K562 (cell line): ENCODE measurements at regions not wholly inside any gene's neighbourhood (a gene's known extent, or its start where the extent isn't known, plus 50 kb on each side); places are given as distances from the start of the nearest gene placed in this dataset.
A peak's percentile ranks its signal among the peaks of the same experiment; 100 is the strongest.

Experiments
- ATAC-seq: fragments of 200-7000 bp; cut with Tn5 transposase; 3 replicates; pipeline ENCODE4 v1.9.1; 2020; ENCODE audit warnings: moderate library complexity
- BruUV-seq: library from RNA; stranded (reverse); fragments of 400-500 nt; replicated peaks from 2 replicates; lab custom pipeline; 2021; lab: Mats Ljungman, UMichigan
- CTCF ChIA-PET: fragments of 300-600 bp; formaldehyde crosslinking; extraction: SDS; loops from one replicate; lab custom pipeline; 2021; ENCODE audit warnings: low intra/inter-chr PET ratio; lab: Yijun Ruan, JAX
- POLR2A ChIA-PET: fragments of 300-600, 350-650 bp; sonication (Branson Sonifier 250); formaldehyde crosslinking; extraction: SDS; loops from one replicate; lab custom pipeline; 2021; ENCODE audit warnings: antibody characterized with exemption, inconsistent platforms; lab: Yijun Ruan, JAX
- DNase-seq, 4 experiments: peaks; one replicate each; pipeline versions ENCODE4 v3.0.0 to v3.0.0-alpha.2; 2011 to 2018; ENCODE audit warnings: low spot score in 3 of 4, mixed read lengths in 3 of 4; ENCODE audit errors: extremely low read depth in 1 of 4
- FAIRE-seq: peaks from 2 replicates; lab custom pipeline; 2011; peaks lifted over from hg19 to GRCh38; lab: Jason Lieb, UNC
- H2AFZ ChIP-seq: 2 replicates; pipeline ENCODE4 v1.6.0; 2011; ENCODE audit warnings: low read depth, low read length, control low read depth, inconsistent platforms
- H3K27ac ChIP-seq: fragments of 200-600 bp; 3 replicates; pipeline ENCODE4 v1.8.0; 2011; ENCODE audit warnings: low read depth, mild to moderate bottlenecking, control low read depth, inconsistent platforms, low read length, moderate library complexity, mixed read lengths; ENCODE audit errors: extremely low read depth
- H3K27me3 ChIP-seq, 2 experiments: fragments of 300-600 bp in 1 of 2; 2 replicates in 1 of 2; 3 replicates in 1 of 2; pipeline versions ENCODE4 v1.6.0 to v1.8.0; 2011; ENCODE audit warnings: inconsistent platforms in 2 of 2, low read length in 2 of 2, mild to moderate bottlenecking in 1 of 2, mixed read lengths in 1 of 2, moderate library complexity in 1 of 2; ENCODE audit not compliant: control insufficient read depth in 2 of 2, insufficient read depth in 2 of 2
- H3K36me3 ChIP-seq: fragments of 300-600 bp; 3 replicates; pipeline ENCODE4 v1.8.0; 2011; ENCODE audit warnings: mild to moderate bottlenecking, low read length, inconsistent platforms; ENCODE audit not compliant: control insufficient read depth, insufficient read depth
- H3K4me1 ChIP-seq, 2 experiments: fragments of 200-600 bp in 1 of 2; replicated peaks in 1 of 2; 2 replicates in 1 of 2; 3 replicates in 1 of 2; pipeline versions ENCODE4 v1.5.1 to v1.8.0; 2011; ENCODE audit warnings: inconsistent platforms in 2 of 2, low read length in 2 of 2, mild to moderate bottlenecking in 1 of 2, mixed read lengths in 1 of 2, moderate library complexity in 1 of 2; ENCODE audit not compliant: control insufficient read depth in 2 of 2, insufficient read depth in 2 of 2
- H3K4me2 ChIP-seq: 2 replicates; pipeline ENCODE4 v1.6.1; 2011; ENCODE audit warnings: low read length, control low read depth, inconsistent platforms, mixed read lengths; ENCODE audit not compliant: insufficient read depth
- H3K4me3 ChIP-seq: fragments of 200-600 bp; sonication (generic), shearing (Covaris generic); 2 replicates; pipeline ENCODE4 v1.5.1; 2016; ENCODE audit warnings: control low read depth, inconsistent platforms
- H3K79me2 ChIP-seq: fragments of 200-600 bp; 3 replicates; pipeline ENCODE4 v1.8.0; 2011; ENCODE audit warnings: low read length, inconsistent platforms; ENCODE audit not compliant: control insufficient read depth, insufficient read depth
- H3K9ac ChIP-seq, 2 experiments: 2 replicates each; pipeline versions ENCODE4 v1.6.0 to v1.6.1; 2011; ENCODE audit warnings: low read depth in 2 of 2, low read length in 2 of 2, control low read depth in 1 of 2, inconsistent platforms in 1 of 2, mild to moderate bottlenecking in 1 of 2, mixed read lengths in 1 of 2; ENCODE audit not compliant: insufficient read depth in 1 of 2
- H3K9me1 ChIP-seq: one replicate; pipeline ENCODE4 v1.6.0; 2011; ENCODE audit warnings: inconsistent platforms, mild to moderate bottlenecking, low read length, moderate library complexity; ENCODE audit not compliant: control insufficient read depth, insufficient read depth
- H3K9me3 ChIP-seq: replicated peaks from 2 replicates; pipeline ENCODE4 v1.5.1; 2011; ENCODE audit warnings: low read depth, low read length, inconsistent platforms; ENCODE audit not compliant: control insufficient read depth, insufficient read depth
- H4K20me1 ChIP-seq: replicated peaks from 2 replicates; pipeline ENCODE4 v1.6.1; 2011; ENCODE audit warnings: low read length, inconsistent platforms, mixed read lengths; ENCODE audit not compliant: control insufficient read depth, insufficient read depth
- ARHGAP35 ChIP-seq: fragments of 450-650 bp; IDR thresholded peaks from 2 replicates; pipeline ENCODE4 v1.6.1; 2018; ENCODE audit not compliant: partially characterized antibody
- CCAR2 ChIP-seq: fragments of 200-400 bp; formaldehyde crosslinking; IDR thresholded peaks from 2 replicates; pipeline ENCODE4 v1.6.1; 2017; ENCODE audit warnings: mild to moderate bottlenecking, low read depth, low read length
- ELF1 ChIP-seq: fragments of 200-800 bp; sonication (Bioruptor generic); IDR thresholded peaks from 2 replicates; pipeline ENCODE4 v1.6.1; 2016; ENCODE audit warnings: missing genetic modification characterization, missing compliant biosample characterization
- GATAD2B ChIP-seq: fragments of 450-650 bp; IDR thresholded peaks from 2 replicates; pipeline ENCODE4 v1.6.1; 2017; ENCODE audit warnings: mild to moderate bottlenecking, borderline replicate concordance
- PURB ChIP-seq: sonication (generic); formaldehyde crosslinking; IDR thresholded peaks from 2 replicates; pipeline ENCODE4 v1.9.0; 2021; ENCODE audit warnings: low read depth, mild to moderate bottlenecking, missing genetic modification reagents
- TCF7L2 ChIP-seq: fragments of 150-350 bp; IDR thresholded peaks from 2 replicates; pipeline ENCODE4 v1.6.1; 2016; ENCODE audit warnings: low read depth, mild to moderate bottlenecking, low read length, moderate library complexity
- ZNF583 ChIP-seq: fragments of 250-450 bp; sonication (Bioruptor Pico); IDR thresholded peaks from 2 replicates; pipeline ENCODE4 v1.4.0; 2020
- WGBS: fragments of 100-300 bp; shearing (Covaris generic); methylation state at CpG from one replicate; pipeline ENCODE4 v1.1.6; 2016; ENCODE audit warnings: low coverage, mixed read lengths; ENCODE audit not compliant: insufficient coverage; ENCODE audit errors: missing lambda C conversion rate; 5-methylcytosine and 5-hydroxymethylcytosine counted together
- in situ Hi-C: fragments of 300-500 bp; cut with MboI; formaldehyde crosslinking; loops from 4 replicates; pipeline ENCODE4 v1.15.0; 2018; ENCODE audit warnings: inconsistent platforms, mixed read lengths
- intact Hi-C: fragments of 100-400 bp; cut with micrococcal nuclease; formaldehyde crosslinking; loops from 2 replicates; pipeline ENCODE4 v1.14.2; 2022
- TF ChIP-seq, protein P1 (sequence below): fragments of 450-650 bp; formaldehyde crosslinking; IDR thresholded peaks from 2 replicates; pipeline ENCODE4 v1.4.0; 2020; ENCODE audit warnings: mild to moderate bottlenecking, mixed read lengths
- TF ChIP-seq, protein P2 (sequence below): sonication (generic); formaldehyde crosslinking; IDR thresholded peaks from 2 replicates; pipeline ENCODE4 v1.8.1; 2023; ENCODE audit warnings: mild to moderate bottlenecking, missing genetic modification reagents
- TF ChIP-seq, protein P3 (sequence below): fragments of 450-650 bp; formaldehyde crosslinking; IDR thresholded peaks from 2 replicates; pipeline ENCODE4 v1.4.0; 2022; ENCODE audit warnings: missing genetic modification characterization
- TF ChIP-seq, protein P4 (sequence below): fragments of 450-650 bp; IDR thresholded peaks from 2 replicates; pipeline ENCODE4 v1.6.1; 2017; ENCODE audit warnings: mild to moderate bottlenecking, moderate library complexity
- TF ChIP-seq, protein P5 (sequence below): sonication (generic); formaldehyde crosslinking; IDR thresholded peaks from 2 replicates; pipeline ENCODE4 v1.8.1; 2022; ENCODE audit warnings: missing genetic modification reagents
- TF ChIP-seq, protein P6 (sequence below): sonication (generic); formaldehyde crosslinking; IDR thresholded peaks from 2 replicates; pipeline ENCODE4 v1.8.1; 2022; ENCODE audit warnings: missing genetic modification reagents

DNA sequence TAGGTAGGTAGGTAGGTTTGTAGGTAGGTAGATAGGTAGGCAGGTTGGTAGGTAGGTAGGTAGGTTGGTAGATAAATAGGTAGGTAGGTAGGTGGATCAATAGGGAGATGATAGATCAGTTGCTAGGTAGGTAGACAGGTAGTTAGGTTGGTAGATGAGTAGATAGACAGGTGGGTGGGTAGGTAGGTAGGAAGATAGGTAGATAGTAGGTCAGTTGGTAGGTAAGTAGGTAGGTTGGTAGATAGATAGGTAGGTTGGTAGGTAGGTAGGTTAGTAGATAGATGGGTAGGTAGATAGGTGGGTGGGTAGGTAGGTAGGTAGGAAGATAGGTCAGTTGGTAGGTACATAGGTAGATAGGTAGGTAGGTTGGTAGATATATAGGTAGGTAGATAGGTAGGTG lies 72.0 kb upstream of the PDE10A start (continued):
- TF ChIP-seq, protein P1, sequence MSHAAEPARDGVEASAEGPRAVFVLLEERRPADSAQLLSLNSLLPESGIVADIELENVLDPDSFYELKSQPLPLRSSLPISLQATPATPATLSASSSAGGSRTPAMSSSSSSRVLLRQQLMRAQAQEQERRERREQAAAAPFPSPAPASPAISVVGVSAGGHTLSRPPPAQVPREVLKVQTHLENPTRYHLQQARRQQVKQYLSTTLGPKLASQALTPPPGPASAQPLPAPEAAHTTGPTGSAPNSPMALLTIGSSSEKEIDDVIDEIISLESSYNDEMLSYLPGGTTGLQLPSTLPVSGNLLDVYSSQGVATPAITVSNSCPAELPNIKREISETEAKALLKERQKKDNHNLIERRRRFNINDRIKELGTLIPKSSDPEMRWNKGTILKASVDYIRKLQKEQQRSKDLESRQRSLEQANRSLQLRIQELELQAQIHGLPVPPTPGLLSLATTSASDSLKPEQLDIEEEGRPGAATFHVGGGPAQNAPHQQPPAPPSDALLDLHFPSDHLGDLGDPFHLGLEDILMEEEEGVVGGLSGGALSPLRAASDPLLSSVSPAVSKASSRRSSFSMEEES (CRISPR knock-in tag), result no peak
- TF ChIP-seq, protein P2, sequence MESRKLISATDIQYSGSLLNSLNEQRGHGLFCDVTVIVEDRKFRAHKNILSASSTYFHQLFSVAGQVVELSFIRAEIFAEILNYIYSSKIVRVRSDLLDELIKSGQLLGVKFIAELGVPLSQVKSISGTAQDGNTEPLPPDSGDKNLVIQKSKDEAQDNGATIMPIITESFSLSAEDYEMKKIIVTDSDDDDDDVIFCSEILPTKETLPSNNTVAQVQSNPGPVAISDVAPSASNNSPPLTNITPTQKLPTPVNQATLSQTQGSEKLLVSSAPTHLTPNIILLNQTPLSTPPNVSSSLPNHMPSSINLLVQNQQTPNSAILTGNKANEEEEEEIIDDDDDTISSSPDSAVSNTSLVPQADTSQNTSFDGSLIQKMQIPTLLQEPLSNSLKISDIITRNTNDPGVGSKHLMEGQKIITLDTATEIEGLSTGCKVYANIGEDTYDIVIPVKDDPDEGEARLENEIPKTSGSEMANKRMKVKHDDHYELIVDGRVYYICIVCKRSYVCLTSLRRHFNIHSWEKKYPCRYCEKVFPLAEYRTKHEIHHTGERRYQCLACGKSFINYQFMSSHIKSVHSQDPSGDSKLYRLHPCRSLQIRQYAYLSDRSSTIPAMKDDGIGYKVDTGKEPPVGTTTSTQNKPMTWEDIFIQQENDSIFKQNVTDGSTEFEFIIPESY (CRISPR knock-in tag), result no peak
- TF ChIP-seq, protein P3, sequence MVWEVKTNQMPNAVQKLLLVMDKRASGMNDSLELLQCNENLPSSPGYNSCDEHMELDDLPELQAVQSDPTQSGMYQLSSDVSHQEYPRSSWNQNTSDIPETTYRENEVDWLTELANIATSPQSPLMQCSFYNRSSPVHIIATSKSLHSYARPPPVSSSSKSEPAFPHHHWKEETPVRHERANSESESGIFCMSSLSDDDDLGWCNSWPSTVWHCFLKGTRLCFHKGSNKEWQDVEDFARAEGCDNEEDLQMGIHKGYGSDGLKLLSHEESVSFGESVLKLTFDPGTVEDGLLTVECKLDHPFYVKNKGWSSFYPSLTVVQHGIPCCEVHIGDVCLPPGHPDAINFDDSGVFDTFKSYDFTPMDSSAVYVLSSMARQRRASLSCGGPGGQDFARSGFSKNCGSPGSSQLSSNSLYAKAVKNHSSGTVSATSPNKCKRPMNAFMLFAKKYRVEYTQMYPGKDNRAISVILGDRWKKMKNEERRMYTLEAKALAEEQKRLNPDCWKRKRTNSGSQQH, result peak; percentile 72
- no peak for TF ChIP-seq CCAR2
- TF ChIP-seq PURB (CRISPR knock-in tag), result no peak
- no peak for TF ChIP-seq TCF7L2
- no peak for TF ChIP-seq ARHGAP35

DNA sequence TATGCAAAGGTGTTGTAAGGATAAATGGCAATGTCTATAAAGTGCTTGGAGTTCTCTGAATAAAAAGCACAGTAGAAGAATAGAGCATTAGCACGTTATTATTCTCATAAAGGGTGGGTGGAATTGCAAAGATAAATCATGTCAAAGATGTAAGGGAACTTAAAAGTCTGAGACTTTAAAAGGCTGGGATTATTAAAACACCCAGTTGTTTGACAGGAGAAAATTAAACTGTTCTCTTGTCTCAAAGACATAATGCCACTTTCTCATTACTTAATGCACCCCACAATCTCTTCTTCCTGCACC lies 70.4 kb upstream of the PDE10A start:
- H3K4me2 ChIP-seq, result no peak overlapping the region
- H3K27me3 ChIP-seq, result peaks cover 0 to 11% of the 10 kb centered on the region in 2 experiments; a peak in 1 of 5 replicates
- no peaks in the 10 kb centered on the region for H4K20me1 ChIP-seq
- no peaks in the 10 kb centered on the region for H3K79me2 ChIP-seq
- no peaks in the 10 kb centered on the region for H3K9me3 ChIP-seq
- intact Hi-C loops (no loop called here), in situ Hi-C loops (no loop called here)
- H3K9me1 ChIP-seq, result no peaks in the 10 kb centered on the region
- CTCF ChIA-PET, result no interaction called here
- no peak overlapping the region for H3K27ac ChIP-seq
- WGBS, result 0% methylated on average over 1 of the region's 1 CpG
- no peak overlapping the region for H3K4me3 ChIP-seq
- H3K4me1 ChIP-seq, result no peaks in the 10 kb centered on the region
- no peak overlapping the region for H2AFZ ChIP-seq
- POLR2A ChIA-PET, result no interaction called here
- DNase-seq (no peak), FAIRE-seq (no peak), ATAC-seq (no peak)
- H3K9ac ChIP-seq, result no peak overlapping the region
- no peaks in the 10 kb centered on the region for H3K36me3 ChIP-seq
- no TSS peak for BruUV-seq
- TF ChIP-seq ZNF583 (CRISPR knock-in tag) (no peak), GATAD2B (no peak), ELF1 (tag) (no peak)
- TF ChIP-seq, protein P4, sequence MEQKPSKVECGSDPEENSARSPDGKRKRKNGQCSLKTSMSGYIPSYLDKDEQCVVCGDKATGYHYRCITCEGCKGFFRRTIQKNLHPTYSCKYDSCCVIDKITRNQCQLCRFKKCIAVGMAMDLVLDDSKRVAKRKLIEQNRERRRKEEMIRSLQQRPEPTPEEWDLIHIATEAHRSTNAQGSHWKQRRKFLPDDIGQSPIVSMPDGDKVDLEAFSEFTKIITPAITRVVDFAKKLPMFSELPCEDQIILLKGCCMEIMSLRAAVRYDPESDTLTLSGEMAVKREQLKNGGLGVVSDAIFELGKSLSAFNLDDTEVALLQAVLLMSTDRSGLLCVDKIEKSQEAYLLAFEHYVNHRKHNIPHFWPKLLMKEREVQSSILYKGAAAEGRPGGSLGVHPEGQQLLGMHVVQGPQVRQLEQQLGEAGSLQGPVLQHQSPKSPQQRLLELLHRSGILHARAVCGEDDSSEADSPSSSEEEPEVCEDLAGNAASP, result no peak
- TF ChIP-seq, protein P5, sequence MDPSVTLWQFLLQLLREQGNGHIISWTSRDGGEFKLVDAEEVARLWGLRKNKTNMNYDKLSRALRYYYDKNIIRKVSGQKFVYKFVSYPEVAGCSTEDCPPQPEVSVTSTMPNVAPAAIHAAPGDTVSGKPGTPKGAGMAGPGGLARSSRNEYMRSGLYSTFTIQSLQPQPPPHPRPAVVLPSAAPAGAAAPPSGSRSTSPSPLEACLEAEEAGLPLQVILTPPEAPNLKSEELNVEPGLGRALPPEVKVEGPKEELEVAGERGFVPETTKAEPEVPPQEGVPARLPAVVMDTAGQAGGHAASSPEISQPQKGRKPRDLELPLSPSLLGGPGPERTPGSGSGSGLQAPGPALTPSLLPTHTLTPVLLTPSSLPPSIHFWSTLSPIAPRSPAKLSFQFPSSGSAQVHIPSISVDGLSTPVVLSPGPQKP (CRISPR knock-in tag), result no peak
- TF ChIP-seq, protein P6, sequence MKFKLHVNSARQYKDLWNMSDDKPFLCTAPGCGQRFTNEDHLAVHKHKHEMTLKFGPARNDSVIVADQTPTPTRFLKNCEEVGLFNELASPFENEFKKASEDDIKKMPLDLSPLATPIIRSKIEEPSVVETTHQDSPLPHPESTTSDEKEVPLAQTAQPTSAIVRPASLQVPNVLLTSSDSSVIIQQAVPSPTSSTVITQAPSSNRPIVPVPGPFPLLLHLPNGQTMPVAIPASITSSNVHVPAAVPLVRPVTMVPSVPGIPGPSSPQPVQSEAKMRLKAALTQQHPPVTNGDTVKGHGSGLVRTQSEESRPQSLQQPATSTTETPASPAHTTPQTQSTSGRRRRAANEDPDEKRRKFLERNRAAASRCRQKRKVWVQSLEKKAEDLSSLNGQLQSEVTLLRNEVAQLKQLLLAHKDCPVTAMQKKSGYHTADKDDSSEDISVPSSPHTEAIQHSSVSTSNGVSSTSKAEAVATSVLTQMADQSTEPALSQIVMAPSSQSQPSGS (CRISPR knock-in tag), result no peak
